Dermis microvascular lymphatic vessel endothelial cell (primary cell): ENCODE measurements at regions not wholly inside any gene's neighbourhood (a gene's known extent, or its start where the extent isn't known, plus 50 kb on each side); places are given as distances from the start of the nearest gene placed in this dataset.

Experiments used
- DNase-seq, 2 donors: peaks; one replicate each; pipeline versions ENCODE4 v3.0.0 to v3.0.0-alpha.2; 2010; ENCODE audit warnings: low read depth in 2 of 2

DNA sequence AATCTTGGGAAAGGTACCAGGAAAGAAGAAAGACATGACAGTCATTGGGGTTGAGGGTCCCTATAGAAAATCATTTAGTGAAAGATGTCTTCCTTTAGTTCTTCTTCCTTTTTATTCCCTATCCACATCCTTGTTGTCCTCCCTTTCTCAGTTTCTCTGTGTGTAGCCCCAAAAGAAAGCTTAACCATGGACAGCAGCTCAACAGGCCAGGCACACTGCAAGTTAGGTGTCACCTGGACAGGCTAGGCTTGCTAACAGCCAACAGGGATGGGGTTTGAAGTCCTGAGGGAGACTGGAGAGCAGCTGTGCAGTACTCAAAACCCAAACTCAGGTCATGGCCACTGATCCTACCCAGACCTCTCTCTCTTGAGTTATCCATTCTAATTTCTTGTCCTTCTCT lies 543.1 kb downstream of the TUSC7 start:
- peak in 1 of 2 donors; percentile 3 for DNase-seq

DNA sequence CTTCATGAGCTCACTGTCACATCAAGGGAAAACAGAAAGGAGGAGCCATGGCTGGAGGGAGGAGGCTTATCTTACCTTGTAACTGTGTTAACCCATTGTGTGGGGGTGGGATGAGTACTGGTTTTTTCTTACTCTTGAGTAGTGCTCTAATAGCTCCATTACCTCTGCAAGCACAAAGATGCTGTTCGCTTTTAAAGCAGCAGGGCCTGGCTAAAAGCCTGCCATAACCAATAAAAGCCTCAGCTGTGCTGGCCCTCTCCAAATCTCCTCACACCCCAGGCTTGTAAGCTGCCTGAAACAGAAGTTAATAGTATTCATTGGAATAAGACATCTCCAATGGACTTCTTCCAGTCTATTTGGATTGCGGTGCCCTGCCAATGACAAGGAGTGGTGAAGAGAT lies 544.1 kb downstream of the TUSC7 start:
- no peak for DNase-seq

DNA sequence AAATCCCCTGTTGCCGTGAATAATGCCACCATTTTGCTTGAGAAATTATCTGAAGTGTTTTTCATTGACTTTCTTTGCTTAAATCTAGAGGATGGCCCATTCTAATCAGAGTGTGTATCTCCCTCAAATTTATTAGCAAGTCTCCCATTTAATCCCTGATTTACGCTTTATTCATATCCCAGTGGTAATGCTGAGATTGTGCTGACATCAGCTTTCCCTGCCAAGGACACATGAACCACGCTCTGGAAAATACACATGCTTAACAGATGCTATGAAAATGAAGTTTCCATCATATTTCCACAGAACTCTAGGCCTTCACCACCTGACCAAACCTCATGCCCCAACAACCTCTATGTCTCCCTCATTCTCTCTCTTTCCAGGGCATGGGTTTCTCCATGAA lies 545.4 kb downstream of the TUSC7 start:
- DNase-seq = no peak

DNA sequence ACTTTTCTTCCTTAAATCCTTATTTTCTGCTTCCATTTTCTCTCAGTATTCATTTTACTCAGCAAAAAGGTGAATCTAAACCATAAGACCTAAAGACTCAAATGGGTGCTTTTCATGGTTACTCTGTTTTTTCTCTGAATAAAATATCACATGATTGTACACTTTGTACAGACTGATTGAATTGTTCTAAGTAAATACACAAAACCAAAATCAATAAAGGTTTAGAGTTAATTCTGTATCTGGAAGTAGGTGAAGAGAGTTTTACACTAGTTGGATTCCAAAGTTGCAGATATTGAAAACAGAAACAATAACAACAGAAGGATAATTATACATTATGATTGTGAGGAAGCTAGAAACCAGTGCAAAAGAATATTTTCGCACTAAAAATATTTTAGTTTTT lies 546.2 kb downstream of the TUSC7 start:
- DNase-seq = no peak

DNA sequence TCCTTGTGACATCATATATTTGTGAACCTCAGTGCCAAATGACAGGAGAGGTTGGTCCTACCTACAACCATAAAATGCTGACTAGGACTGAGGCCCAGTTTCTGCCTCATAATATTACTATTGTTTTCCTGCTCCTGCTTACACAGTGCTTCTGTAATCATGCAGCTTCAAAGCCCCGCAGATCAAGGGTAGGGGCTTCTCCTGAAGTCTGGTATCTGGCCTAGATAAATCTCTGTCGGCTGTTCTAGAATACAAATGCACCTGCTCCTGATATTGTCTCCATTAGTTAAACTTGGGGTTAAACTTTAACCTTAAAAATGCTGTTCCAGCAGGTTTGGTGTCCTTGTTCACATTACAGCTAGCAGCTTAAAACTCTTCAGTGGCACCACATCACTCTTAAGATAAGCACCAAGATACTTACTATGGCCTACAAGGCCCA lies 552.4 kb downstream of the TUSC7 start:
- no peak for DNase-seq

DNA sequence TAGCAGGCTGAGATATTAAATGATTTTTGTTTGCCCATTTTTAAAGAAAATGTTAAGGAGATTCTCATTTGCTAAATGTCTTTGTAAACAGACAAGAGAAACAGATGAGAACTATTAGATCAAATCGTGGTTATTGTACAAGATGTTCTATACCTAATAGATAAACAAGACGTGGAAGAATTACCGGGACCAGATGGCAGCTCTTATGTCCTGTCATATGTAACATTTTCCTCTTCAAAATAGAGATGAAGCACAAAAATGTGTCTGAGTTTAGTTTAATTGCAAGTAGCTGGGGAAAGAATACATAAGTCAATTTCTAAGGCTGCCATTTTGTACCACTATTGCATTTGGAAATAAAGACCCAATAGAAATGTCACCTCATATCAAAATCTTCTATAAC lies 553.7 kb downstream of the TUSC7 start:
- no peak for DNase-seq

DNA sequence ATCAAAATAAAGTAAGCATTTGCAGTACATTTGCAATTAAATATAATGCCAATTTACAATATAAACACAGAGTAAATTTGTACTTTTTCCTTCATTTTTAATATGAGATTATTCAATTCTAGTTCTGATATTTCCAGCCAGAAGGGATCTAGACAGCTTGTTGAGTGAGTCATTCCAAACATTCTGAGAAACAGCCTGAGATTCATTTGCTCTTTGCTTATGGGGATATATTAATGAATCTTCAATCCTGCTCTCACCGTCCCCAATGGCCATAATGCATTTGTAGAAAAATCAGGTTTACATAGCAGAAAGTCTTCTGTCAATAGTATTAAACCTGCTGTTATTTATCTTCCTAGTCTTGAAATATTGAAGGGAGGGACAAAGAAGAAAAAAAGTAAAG lies 554.2 kb downstream of the TUSC7 start:
- DNase-seq = no peak

DNA sequence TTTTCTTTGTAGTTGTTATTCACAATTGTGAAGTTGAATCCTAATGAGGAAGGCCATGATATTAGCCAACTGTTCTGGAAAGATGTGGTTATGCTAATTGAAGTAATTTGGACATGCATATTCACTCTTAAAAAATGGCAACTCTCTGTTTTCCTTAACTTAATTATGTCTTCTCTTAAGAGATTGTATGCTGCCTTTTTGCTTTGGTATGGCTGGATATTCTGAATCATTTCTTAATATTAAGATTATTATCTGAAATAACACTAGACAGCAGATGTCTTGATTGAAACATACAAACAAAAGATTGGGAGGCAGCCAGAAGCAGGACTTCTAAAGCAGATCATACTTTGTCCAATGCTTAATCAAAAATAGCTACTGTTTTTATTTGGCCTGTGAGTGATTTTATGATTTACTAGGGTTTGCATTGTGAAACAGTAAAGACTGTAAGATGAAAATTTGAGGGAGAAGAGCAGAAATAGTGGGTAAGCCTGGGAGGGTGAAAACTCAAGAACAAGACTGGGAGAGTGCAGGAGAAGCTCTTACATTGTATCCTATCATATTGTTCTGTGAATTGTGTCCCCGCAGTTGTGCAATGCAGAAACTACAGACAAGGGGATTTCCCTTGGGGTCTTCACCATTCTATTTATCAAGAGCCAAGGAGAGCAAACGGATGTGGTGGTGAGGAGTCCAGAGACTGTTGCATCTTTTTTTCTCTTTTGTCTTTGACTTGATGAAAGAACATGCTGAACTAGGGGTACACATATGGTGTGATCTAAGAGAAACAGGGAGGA lies 554.8 kb downstream of the TUSC7 start:
- no peak for DNase-seq

DNA sequence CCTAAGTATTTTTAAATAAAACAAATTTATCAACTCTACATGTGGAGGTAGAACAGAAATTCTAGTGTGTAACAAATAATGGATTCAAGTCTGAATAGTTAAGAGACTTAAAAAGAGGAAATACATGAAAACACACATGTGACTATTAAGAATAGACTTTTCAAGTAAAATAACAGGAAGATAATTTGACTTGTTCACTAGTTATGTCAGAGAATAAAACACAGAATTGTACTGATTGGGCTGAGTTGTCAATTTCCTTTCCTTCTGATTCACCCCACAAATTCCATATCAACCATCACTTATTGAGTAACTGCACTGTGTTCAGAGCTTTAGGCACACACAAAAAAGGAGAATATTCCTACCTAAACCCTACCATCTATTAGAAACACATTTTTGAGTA lies 557.2 kb downstream of the TUSC7 start:
- DNase-seq = peak in 1 of 2 donors; percentile 8

DNA sequence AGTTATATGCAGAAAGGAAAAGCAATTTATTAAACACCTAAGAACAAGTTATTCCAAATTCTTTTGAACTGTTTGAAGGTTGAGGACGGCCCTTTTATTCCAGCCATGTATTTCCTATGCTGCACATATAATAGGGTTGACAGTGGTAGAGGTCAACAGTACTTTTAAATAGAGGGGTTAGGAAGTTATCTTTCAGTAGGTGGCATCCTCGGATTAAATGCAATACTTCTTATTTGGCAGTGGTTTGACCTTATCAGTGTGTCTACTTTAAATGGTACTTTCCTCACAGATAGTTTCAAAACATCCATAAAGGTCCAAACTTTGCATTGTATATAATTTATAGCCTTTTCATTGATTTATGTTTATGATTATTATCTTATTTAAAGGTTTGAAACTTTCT lies 558.7 kb downstream of the TUSC7 start:
- DNase-seq = no peak

DNA sequence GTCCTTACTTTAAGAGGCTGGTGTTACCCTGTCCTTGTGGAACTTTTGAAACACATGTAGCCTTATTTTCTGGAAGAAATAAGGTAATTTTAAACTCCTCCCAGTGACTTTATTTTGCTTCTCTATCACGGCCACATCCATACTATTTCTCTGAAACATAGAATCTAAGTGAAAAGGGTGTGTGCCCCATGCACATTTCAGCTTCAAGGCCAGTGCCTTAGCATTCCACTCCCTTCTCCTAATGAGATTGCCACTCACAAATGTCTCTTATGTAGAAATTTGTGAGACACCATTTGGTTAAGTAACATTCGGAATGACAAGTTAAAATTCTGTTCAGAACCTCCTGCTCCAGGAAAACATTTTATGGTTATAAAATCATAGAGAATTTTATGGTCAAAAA lies 562.7 kb downstream of the TUSC7 start:
- no peak for DNase-seq

DNA sequence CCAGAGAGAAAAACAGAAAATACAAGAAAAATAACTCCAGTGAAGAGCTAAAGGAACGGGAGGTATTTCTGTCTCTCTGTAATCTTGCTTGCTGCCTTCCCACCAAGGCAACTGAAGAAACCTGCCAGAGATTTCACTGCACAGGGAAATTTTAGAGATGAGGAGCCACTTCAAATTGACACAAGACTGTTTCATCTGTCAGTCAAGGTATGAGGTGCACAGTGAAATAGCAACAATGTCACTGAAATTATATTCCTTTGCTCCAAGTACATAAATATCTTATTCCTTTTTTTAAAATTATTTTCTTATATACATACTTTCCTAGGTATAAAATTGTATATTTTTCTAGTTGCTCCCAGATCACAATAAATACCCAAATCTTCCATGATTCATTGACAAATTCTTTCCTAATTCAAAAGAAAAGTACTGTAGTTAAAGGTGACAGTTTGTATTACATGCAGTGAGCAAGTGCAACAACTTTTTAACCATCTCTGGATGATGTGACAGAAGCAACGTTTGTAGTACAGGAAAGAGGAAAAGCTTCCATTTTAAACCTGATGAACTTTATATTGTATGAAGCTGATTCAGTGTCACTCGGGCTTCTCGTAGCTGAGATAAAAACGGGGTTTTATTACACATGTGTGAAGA lies 563.4 kb downstream of the TUSC7 start:
- DNase-seq = no peak

DNA sequence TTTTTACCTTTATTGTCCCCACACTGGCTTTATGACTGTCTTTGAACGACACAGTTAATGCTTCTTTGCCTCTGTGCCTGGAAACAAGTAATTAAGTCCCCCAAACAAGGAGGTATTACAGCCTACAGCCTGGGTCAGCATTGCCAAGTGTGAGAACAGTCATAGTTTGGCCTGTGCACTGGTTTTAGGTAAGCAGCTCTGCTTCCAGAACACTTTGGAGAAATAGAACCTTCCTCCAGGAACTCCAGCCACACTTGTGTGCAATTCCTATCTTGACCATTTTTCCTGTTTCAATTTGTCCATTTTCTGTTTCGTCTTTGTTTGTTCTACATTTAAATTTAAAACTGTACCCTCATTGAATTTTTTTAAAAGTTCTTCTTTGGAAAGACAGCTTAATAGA lies 568.2 kb downstream of the TUSC7 start:
- DNase-seq = no peak

DNA sequence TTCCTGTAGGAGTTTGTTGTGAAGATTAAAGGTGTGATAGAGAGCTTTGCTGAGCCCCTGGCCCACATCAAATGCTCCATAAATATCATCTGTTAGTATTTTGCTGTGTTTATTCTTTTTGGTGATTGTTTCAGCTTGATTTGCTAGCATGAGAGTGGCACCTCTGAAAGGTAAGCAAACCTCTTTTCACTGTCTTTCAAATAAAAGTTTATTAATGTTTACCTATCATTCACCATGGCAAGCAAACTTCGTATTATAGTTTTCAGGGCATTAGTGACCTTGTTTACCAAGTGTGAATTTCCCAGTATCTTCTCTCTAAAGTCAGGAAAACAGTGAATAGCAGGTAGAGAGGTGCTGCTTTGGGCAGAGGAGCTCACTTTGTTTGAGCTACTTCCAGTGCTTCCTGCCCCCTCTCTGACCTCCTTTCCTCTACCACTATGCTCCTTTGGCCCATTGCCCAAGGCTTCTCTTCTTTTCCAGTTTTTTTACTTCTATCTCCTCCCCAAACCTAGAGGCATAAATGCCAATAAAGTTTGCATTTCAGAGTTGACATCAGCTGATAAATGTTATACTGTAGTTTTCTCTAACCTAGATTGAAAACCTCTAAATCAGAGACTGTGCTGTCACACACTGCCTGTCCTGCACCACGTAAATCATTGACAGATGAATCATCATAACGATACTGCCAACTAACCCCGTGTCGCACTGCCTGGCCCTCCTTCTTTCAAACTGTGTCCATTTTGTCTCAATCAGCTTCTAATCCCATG lies 569.0 kb downstream of the TUSC7 start:
- DNase-seq = peak; percentile 78 to 82

DNA sequence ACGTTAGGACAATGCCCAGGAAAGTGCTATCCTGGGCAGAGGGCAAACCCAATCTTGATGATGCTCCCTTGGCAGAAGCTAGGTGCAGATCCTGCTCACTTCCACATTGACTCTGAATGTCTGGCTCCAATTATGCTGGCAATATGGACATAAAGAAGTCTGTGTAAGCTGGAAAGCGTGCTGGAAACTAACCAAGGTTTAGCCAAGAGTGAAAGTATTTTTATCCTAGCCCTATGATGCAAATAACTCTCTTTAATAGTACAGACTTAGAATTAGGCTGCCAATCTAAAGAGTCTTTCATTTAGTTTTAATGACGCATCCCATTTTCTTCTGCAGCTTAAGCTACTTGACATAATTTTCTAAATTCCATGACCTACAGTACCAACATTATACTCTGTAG lies 571.8 kb downstream of the TUSC7 start:
- no peak for DNase-seq

DNA sequence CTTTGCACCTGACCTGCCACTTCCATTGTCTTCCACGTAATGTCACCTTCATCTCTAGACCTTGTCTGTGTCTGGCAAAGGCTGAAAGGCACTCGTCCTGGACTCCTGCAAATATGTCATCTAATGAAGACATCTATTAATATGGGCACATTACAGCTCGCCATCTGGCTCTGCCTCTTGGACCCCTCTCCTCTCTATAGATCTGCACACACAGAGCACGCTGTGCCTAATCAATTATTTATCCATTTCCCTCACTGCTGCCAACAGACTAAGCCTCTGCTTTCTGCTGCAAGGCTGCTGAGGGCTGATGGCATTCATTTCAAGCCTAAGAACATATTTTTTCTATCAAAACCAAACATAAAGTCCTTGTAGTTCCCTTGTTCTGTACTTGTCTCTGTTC lies 573.0 kb downstream of the TUSC7 start:
- no peak for DNase-seq

DNA sequence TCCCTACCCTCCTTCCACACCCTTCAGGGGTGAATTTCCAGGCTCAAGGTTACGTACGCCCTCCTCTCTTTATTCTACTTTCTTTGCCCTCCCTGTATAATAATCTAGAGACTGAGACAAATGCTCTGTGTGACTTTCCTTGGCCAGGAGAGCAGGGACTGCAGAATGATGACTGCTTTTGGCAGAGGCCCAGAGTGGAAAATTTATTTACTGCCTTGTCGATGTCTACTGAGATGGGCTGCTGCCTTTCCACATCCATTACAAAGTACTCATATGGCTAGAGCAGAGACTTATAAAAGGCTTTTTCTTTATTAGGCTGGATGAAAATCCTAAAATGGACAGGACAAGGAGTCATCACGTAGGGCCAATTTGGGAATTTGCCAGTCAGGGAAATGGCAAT lies 576.2 kb downstream of the TUSC7 start:
- DNase-seq = no peak

DNA sequence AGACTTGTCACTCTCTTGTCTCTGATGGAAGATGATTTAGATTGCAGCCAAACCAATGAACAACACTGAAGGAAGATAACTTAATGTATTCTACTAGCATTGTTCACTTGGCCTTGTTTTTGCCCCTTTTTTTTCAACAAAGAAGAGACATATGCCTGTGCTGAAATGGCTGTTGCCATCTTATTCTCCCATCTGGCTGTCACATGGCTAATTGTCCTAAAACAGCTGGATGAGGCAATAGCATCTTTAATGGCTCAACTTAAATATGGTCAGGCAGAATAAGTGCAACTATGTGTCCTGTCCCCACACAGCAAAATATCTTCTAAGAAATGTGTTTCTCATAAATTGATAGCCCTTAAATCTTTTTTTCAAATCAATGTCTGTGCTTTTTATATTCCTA lies 576.9 kb downstream of the TUSC7 start:
- DNase-seq = no peak

DNA sequence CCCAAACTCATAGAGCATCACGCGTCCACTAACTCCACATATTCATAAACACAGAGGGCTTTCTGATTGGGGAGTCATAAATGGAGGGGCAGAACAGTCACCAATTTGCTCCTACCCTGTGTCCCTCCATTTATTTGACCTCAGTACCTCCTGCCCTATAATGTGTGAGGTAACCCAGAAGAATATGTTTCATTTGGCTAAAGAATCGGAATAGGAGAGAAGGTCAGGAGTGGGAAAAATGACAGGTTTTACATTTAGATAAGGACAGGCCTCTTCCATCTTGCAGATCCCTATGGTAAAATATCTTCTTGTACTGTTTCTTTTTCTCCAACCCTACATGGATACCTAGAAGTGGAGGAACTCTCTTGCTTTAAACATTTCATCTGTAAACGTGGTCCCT lies 578.0 kb downstream of the TUSC7 start:
- DNase-seq = no peak

DNA sequence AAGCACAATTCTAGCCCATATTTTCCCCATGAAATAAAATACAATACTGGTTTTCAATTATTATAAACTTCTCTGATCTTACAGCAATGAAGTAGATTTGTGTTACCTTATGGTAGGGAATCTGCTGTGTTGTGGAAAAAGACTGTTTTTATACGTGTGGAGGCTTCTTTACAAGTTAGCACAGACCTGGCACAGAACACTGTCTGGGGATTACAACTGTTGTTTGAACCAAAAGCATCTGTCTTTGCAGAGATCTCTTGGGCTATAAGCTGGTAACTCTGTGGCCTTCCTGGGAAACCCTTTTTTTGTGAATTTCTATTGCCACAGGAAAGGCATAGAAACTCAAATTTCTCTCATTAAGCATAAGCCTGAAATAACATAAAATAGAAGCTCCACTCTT lies 581.9 kb downstream of the TUSC7 start:
- no peak for DNase-seq

DNA sequence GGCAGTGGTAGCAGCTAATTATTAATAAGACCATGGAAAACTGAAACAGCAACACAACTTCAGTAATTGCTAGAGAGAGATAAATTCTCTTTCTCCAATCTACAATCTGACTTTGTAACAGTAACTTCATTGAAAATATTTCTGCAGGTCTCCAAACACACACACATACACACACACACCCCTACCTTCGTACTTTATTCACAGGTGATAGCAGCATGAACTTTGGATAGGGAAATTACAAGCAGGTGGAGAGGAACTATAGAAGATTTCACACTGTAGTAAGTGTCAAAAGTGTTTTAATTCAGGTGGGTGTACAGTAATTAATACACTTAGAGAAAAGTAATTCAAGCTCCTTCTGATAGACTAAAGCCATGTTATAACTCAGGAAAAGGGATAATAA lies 587.5 kb downstream of the TUSC7 start:
- DNase-seq = no peak

DNA sequence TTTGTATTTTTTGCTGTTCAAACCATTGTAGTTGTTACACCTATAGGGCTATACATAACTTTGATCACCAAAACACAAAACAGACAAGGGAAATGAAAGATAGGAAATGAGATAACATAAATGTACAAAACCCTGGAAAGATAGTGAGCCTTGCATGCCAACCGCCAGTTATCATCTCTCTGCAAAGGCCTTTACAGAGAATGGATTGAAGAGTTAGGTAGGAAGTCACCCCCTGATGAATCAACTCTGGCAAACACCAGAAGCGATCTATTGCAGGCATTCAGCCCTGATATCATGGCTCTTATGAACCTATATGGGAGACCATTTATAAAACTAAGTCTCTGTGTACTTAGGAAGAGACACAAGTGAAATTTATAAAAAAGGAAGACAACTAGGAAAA lies 588.0 kb downstream of the TUSC7 start:
- DNase-seq = peak; percentile 51 to 77

DNA sequence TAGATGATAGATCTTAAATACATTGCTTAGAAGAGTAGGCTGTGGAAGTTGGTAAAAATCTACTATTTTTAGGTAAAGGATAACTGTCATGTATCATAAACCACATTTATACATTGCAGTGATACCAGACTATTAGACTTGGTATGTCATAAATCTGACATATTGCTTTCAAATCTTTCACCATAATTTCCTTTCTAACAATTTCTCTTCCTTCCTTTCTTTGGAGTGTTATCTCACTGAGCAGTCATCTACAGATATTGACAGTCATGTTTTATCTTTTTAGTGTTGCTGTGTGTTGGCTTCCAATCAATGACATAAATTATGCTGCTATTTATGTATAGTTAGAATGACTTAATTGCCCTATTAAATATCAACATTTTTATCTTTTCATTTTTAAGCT lies 588.7 kb downstream of the TUSC7 start:
- peak; percentile 50 to 61 for DNase-seq
